H4 (cell line): ENCODE measurements at regions not wholly inside any gene's neighbourhood (a gene's known extent, or its start where the extent isn't known, plus 50 kb on each side); places are given as distances from the start of the nearest gene placed in this dataset.
A peak's percentile ranks its signal among the peaks of the same experiment; 100 is the strongest.

Source experiments
- DNase-seq: peaks from one replicate; pipeline ENCODE4 v3.0.0-alpha.2; 2015; ENCODE audit warnings: low spot score

DNA sequence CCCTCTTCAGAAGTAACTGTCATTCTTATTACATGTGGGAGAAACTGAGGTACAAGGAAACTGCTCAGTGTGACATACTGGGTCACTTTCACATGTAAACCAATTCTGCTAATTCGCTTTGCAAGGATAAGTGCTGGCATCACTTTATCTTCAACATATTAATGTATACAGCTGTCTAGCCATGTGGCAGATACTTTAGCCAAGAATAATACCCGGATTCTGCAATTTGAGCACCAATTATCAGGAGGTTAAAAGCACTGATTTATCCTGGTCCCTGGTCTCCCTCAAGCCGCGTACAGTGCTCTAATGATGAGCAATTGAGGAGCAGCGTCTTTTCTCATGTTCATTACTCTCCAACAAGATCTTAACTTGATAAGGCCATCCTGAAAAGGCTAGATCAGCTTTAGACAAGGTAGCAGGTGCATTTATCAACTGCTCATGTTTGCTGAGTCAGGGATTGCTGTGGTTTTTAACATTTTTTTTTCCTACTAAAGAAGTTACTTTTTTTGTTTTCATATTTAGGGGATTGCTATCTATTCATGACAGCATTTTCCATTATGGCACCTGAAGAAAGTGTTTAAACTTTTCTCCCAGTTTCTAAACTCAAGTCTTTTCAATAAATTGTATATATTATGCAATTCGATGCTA lies 1066.3 kb upstream of the MAP3K7 start:
- DNase-seq = no peak

DNA sequence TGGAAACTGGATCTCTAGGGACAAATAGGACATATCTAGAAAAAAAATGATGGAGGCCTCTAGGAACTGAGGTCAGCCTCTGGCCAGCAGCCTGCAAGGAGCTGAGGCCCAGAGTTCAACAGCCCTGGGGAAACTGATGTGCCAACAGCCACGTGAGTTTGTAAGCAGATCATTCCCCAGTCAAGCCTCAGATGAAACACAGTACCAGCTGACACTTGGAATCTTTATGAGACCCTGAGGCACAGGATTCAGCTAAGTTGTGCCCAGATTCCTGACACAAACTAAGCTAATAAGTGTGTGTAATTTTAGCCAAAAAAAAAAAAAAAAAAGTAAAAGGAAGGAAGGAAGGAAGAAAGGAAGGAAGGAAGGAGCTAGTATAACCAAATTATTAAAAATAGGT lies 1059.8 kb upstream of the MAP3K7 start:
- no peak for DNase-seq

DNA sequence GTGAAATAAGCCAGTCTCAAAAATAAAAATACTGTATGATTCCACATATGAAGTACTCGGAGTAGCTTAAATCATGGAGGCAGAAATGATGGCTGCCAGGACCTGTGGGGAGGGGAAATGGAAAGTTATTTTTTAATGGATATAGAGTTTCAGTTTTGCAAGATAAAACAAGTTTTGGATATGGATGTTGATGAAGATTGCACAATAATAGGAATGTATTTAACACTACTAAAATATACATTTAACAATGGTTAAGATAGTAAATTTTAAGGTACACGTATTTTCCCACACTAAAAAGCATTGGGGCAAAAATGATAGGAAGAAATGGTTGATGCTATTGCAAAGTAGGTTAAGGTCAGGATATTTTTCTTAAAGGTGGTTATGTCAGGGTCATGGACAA lies 1058.9 kb upstream of the MAP3K7 start:
- DNase-seq = no peak

DNA sequence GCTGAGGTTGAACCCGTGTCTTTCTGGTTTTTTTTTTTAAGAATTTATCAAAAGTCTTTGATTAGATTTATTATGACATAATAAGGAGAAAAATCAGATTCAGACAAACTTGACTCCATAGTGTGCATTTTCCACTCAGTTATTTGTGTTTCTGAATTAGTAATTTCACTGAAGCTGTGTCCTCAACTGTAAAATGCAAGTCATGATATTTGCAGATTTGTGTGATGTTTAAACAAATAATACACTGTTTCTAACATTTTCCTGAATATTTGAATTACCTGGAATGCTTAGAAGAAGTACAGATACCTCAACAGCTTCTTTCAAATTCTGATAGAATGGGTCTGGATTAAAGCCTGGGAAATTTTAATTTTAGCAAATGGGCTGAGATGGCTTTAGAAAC lies 1050.3 kb upstream of the MAP3K7 start:
- DNase-seq = no peak

DNA sequence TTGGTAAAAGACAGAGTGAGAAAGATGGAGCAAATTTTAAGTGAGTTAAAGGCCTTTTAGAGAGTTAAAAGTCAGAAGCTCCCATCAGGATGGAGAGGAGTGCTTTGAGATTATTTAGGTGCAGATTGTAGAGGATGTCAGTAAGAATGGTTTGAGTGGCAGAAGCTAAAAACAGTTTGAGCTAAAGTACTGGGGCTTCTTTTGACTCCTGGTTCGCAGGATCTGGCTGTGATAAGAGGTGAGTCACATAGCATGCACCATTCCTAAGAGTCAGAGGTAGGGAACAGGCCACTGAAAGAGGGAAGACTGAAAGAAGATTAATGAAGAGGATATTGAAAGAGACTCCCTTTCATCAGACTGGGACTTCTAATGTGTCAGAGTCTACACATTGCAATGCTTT lies 1047.9 kb upstream of the MAP3K7 start:
- DNase-seq = no peak

DNA sequence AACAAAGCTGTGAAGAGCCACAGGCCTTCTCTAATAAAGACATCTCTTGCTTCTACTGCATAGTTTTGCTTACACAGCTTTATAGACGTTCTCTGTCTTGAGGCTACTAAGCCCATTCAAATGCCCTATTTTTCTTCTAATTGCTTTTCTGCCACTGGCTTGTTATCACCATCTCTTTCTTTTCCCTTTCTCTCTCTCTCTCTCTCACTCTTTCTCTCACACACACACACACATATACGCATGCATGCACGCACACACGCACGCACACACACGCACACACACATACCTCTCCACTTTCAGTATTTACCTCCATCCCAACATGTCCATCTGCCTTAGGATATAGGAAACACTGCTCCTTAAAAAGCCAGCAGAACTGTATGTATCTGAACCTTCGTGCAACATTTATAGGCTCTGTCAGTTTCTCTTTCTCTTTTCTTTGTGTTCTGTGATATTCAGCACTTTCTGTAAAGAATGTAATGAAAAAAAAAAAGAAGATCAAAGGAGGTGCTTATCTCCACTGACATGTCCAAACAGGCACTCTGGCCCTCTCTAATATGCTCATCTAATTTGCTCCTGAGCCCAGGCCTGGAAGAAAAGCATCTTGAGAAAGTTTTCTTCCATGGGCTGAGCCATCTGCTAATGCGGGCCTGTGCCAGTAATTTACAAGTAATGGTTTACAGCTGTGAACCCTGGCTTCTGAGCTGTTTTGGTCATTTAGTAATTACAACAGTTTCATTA lies 1046.7 kb upstream of the MAP3K7 start:
- DNase-seq = no peak

DNA sequence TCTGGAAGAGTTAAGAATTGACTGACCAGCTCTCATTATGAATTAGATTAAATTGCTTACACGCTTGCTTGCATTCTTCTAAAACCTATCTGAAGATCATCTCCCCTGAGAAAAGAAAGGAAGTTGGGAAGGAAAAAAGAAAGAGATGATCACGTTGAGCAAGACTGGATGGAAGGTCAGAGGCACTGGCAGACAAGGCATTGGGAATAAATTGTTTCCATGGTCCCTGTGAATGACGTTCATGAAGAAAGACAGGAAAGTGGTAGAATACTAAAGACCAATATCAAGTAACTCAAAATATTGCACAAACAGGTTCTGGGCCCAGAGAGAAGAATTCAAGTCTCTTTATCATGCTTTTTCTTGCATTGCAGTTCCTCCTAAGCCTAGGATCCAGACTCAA lies 1045.4 kb upstream of the MAP3K7 start:
- DNase-seq = no peak

DNA sequence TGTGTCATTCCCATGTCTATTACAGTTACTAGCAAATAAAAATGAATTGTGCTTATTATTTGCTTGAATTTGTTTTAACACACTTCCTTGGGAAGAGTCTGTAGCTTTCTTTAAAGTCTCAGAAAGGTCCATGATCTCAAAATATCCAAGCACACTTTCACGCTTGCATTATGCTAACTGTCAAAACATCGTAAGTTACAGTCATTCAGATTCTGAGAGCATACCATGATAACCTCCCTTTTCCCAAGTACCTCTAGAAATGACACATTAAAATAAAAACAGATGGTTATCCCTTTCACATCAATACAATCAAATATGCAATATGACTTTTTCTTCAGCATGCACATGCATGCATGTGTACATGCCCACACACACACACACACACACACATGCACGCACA lies 1044.4 kb upstream of the MAP3K7 start:
- no peak for DNase-seq

DNA sequence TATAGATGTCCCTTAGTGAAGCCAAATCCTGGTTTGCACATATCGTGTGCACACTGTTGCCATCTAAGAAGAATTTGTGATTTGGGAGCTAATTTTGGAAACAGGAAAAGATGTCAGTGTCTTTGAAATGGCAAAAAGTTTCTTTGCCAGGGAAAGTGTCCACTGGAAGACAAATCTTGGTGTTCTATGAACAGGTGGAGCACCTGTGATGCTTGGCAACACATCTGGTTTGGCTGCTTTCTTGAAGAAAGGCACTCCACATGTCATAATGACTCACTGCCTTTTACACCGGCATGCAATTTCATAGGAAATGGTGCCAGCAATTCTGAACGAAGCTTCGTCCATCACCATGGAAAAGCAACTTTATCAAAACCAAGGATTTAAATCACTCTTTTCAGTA lies 1040.0 kb upstream of the MAP3K7 start:
- DNase-seq = no peak

DNA sequence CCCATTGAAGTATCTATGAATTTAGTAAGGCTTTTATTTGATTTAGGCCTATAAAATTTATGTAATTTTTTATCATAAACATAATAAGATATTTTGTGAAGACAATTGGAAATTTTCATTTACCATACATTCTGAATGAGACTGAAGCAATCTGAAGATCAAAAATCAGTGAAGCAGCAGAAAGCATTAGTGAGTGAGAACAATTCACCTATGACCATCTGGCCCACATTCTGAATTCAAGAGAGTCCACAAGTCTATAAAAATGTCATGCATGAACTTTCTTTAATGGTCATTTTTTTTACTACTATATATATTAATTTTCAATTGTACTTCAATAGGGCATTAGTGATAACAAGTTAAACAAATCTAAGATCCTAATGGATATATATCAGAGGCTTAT lies 1026.6 kb upstream of the MAP3K7 start:
- DNase-seq = no peak

DNA sequence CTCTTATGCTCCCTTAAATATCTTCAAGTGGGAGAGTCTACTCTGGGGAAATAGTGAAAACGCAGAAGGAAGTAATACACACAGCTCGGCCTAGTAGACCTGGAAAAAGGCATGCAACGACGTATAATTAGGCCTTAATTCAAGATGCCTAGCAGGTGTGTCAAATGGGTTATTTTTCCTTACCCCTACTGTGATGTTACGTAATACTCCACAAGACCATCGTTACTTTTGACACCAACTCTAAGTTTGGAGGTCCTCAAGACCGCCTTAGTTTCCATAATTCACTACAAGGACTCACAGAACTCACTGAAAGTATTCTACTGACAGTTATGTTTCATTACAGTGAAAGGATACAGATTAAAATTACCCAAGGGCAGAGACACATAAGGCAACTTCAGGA lies 1024.3 kb upstream of the MAP3K7 start:
- DNase-seq = no peak

DNA sequence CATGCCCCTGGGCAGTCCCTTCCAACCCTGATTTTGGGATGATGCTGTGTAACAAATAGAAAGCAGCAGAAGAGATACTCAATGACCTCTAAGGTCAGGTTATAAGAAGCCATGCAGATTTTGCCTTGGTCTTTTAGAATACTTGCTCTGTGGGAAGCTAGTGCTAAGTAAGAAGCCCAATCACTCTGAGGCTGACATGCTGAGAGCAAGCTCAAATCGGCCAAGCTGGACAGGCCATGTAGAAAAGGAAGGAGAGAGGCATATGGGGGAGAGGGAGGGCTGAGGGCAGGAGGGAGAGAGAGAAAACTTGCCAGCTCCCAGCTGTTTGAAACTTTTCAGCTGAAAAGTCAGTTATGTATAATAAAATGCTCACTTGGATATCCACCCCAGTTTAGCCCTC lies 1021.6 kb upstream of the MAP3K7 start:
- no peak for DNase-seq

DNA sequence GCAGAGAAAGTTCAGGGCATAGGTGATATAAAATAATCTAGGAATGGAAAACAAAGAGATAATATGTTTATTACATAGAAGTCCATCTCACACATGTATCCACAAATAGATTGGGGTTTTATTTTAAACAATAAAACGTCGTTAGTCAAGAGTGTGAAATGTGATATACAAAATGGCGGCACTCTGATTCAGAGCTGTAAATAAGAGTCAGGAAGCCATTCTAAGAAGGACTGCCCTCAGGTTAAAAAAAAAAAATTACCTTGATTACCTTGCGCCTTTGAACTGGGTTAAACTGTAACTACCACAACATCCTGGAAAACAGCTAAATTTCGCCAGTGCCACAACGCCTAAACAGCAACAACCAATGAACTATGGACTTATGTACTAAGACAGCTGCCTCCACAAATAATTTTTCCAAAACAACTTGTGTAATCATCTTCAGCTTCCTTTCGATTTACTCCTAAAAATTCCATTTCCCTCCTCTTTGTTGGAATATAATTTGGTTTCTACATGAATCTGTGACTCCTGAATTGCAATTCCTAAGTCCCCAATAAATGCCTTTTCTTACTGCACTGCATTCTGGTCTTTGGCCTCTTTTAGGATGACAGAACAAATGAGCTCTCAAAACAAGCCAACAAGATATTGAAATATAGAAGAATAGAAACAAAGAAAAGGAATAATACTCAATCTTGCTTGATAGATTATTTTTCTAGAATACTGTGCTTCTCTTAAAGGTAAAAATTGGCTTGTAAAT lies 1019.5 kb upstream of the MAP3K7 start:
- no peak for DNase-seq

DNA sequence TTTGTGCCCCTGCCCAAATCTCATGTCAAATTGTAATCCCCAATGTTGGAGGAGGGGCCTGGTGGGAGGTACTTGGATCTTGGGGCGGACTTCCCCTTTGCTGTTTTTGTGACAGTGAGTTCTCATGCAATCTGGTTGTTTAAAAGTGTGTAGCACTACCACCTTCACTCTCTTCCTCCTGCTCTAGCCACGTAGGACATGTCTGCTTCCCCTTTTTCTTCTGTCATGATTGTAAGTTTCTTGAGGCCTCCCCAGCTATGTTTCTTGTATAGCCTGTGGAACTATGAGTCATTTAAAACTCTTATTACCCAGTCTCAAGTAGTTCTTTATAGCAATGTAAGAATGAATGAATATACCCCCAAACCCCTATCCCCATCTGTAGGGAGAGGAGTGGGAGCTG lies 1013.7 kb upstream of the MAP3K7 start:
- DNase-seq = no peak

DNA sequence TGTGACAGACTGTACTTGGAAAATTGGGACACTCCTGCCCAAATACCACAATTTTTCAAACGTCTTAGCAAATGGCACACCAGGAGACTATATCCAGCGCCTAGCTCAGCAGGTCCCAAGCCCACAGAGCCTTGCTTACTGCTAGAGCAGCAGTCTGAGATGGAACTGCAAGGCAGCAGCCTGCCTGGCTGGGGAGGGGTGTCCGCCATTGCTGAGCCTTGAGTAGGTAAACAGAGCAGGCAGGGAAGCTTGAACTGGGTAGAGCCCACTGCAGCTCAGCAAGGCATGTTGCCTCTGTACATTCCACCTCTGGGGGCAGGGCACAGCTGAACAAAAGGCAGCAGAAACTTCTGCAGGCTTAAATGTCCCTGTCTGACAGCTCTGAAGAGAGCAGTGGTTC lies 1003.3 kb upstream of the MAP3K7 start:
- no peak for DNase-seq

DNA sequence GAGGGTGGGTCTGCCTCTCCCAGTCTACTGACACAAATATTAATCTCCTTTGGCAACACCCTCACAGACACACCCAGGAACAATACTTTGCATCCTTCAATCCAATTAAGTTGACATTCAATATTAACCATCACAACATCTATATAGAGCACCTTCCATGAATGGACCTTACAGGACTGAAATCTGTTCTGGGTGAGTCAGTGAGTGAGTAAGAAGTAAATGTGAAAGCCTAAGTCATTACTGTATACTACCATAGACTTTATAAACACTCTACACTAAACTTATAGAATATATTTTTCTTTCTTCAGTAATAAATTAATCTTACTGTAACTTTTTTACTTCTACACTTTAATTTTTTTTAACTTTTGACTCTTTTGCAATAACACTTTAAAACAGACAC lies 993.8 kb upstream of the MAP3K7 start:
- no peak for DNase-seq

DNA sequence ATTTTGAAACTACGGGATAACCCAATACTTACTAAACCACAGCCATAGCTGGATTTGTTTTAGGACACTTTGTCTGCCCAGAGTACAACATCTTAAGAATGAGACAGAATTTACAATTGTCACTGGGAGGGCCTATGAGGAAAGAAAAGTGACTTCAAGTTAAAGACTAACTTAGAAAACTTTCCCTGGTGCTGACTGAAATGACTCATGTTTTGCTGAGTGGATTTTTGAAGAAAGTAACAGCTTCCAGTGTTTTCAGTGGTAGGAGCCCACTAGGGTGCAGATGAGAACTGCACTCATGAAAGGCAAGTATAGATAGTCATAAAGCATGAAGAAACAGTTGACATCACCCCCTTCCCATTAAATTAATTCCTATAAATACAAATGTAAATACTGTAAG lies 988.2 kb upstream of the MAP3K7 start:
- no peak for DNase-seq

DNA sequence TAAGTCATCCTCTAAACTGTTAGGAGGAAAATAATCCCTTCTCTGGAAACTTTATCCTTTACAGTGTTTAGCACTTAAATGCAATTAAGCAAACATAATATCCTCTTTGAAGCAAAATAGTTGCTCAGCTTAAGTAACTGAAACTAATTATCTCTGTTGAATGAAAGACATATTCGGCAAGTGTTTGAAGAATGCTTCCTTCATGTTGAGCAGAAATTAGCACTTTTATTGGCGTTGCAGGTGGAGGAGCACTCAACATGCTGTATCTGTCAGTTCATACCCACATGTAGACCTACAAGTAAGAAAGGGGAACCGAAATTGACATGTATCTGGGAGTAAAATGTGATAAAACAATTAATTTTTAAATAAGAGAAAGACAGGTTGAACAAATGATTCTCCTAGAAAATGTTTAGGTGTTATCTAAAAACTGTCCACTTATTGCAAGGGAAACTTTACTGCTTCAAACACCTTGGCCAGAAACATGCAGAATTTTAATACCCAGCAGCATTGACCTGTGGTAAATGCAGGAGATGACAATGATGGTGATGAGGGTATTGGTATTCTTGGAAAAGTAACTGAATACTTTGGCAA lies 987.0 kb upstream of the MAP3K7 start:
- DNase-seq = no peak

DNA sequence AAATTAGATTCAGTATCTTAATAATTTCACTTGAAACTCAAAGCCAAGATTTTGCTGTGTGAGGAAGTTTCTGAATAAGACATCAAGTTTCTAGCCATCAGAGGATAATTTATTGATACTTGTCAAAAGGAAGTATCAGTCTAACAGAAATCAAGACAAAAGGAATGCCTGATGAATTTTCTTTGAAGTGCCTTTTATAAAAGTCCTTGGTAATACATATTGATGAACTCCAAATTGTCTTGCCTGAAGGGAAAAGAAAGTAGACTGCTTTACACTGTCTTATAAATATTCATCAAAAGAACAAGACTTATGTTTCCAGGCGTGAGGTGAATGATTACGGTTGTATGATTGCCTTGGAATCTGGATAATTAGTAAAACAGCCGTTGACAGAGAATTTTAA lies 986.0 kb upstream of the MAP3K7 start:
- DNase-seq = no peak

DNA sequence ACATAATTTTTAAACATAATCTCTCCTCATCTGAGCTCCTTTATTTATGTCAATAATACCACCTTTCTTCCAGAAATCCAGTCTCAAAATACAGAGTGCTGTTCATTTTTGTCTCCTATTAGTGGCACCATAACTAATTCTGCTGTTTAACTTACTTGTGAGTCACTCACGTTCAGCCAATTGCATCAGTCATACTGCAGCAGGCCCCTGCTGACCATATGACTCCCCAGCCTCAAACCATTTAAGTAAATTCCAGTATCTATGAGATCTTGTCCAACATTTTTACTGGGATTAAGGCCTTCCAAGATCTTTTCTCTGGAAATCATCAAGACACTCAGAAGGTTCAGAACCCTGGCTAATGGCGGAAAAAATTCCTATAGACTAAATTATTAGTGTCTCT lies 982.2 kb upstream of the MAP3K7 start:
- peak; percentile 48 for DNase-seq

DNA sequence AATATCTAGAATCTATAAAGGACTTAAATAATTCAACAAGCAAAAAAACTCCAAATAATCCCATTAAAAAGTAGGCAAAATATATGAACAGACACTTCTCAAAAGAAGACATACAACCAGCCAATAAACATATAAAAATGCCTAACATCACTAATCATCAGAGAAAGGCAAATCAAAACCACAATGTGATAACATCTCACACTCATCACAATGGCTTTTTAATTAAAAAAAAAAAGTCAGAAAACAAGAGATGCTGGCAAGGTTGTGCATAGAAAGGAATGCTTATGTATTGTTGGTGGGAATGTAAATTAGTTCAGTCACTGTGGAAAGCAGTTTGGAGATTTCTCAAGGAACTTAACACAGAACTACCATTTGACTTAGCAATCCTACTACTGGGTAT lies 979.6 kb upstream of the MAP3K7 start:
- no peak for DNase-seq

DNA sequence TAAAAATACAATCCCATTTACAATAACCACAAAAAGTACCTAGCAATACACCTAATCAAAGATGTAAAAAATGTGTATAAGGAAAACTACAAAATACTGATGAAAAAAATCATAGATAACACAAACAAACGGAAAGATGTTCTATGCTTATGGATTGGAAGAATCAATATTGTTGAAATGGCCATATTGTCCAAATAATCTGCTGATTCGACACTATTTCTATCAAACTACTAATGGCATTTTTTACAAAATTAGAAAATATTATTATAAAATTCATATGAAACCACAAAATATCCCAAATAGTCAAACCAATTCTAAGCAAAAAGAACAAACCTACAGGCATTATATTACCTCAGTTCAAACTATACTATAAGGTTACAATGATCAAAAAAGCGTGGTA lies 978.3 kb upstream of the MAP3K7 start:
- DNase-seq = no peak

DNA sequence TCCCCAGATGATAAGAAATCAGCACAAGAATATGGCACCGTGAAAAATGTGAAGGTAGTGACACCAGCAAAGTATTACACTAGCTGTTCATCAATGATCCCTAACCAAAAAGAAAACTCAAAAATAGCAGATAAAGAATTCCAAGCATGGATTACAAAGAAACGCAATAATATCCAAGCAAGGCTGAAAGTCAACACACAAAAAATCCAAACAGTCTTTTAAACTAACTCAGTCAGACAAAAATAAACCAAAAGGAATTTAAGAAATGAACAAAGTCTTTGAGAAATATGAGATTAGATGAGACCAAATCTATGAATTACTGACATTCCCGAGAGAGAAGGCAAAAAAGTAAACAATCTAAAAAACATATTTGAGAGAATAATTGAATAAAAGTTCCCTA lies 976.1 kb upstream of the MAP3K7 start:
- DNase-seq = no peak
